ENCODE measurements at regions not wholly inside any gene's neighbourhood (a gene's known extent, or its start where the extent isn't known, plus 50 kb on each side); places are given as distances from the start of the nearest gene placed in this dataset.

DNA sequence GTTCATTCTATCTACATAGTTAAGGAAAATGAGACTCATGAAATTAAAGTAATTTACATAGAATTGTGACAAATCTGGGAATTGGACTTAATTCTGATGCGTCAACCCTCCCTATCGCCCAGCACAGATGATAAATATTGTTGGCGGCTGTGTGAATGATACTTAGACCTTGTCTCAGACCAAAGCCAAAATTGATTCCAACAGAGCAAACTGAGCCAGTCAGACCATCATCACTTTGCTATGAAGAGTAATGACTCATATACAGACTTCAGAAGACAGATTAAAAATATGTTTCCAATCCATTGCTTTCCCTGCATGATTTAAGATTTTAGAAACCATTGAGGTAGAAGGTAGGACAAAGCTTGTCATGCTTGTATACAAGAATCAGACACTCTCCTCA, 1156.7 kb upstream of the CDH8 start:
- TF ChIP-seq, protein P1, sequence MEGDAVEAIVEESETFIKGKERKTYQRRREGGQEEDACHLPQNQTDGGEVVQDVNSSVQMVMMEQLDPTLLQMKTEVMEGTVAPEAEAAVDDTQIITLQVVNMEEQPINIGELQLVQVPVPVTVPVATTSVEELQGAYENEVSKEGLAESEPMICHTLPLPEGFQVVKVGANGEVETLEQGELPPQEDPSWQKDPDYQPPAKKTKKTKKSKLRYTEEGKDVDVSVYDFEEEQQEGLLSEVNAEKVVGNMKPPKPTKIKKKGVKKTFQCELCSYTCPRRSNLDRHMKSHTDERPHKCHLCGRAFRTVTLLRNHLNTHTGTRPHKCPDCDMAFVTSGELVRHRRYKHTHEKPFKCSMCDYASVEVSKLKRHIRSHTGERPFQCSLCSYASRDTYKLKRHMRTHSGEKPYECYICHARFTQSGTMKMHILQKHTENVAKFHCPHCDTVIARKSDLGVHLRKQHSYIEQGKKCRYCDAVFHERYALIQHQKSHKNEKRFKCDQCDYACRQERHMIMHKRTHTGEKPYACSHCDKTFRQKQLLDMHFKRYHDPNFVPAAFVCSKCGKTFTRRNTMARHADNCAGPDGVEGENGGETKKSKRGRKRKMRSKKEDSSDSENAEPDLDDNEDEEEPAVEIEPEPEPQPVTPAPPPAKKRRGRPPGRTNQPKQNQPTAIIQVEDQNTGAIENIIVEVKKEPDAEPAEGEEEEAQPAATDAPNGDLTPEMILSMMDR (conservative IDR thresholded peaks at IDR 0.05): no peak
- no peak for TF ChIP-seq ZFX (IDR thresholded peaks at IDR 0.05)

Measured in C4-2B (cell line).